GM19035 (cell line): ENCODE measurements at regions not wholly inside any gene's neighbourhood (a gene's known extent, or its start where the extent isn't known, plus 50 kb on each side); places are given as distances from the start of the nearest gene placed in this dataset.

Experiments used
- ATAC-seq: cut with Tn5 transposase; IDR thresholded peaks from one replicate; pipeline ENCODE4 v1.9.1; 2021; ENCODE audit not compliant: unreplicated experiment

GRCh38 chr9:4386819-4387218 is 87.0 kb upstream of the GLIS3 start:
- no peak for ATAC-seq

DNA sequence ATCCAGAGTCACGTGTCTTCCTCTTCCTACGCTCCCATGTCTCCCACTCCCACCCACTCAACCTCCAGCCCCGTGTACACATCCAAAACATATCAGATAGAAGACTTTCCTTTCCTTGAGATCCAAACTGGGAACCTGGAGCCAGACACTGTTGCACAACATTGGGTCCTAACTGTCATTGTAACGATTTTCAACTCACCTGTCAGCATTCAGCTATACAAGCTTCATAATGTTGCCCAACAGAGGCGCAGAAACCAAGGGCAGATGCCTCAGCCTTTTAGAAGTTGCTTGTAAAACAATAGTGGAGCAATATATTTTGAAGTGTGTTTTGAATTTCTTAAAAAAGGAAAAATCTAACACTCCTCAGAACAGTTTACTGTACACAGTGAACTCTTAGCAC is 84.9 kb upstream of the GLIS3 start:
- no peak for ATAC-seq

DNA sequence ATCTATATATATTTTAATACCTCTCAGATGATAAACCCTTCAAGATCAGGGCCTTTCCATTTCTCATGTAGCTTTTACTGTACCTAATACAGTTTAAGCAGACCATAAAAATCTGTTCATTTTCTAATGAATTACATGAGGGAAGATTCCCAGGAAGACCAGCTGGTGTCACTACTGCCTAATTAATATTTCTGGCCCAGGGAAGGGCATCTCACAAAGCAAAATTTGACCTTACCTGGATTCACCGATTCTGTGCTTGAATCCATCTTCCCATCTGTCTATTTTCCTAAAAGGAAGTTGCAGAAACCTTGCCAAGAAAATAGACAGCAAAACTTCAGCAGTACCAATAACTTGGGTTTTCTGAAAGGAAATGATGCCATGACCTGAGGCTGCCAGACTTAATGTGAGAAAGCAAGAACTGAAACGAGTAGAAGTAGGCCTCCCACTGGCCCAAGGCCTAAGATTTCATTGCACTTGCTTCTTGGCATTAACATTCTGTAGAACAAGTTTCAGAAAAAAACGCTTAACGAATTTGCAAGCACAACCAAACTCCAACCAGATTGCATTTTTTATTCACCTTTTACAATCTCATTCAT is 83.0 kb upstream of the GLIS3 start:
- peak; percentile 53 for ATAC-seq

DNA sequence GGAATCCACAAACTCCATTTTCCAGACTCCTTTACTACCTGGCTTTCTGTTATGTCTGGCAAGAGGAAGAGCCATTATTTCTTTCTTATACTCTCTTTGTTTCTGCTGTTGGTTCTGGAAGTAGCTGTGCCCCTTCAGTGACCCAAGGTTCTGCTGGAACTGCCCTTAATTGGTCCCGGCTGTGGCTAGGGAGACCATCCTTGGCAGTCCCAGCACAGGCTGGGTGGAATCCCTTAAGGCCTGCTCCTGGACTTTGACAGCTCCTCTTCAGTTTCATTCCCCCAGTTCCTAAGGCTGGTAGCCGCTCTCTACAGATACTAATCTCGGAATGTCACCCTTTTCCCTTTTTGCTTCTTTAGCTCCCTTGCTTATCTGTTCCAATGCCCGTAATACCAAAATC is 81.9 kb upstream of the GLIS3 start:
- no peak for ATAC-seq

DNA sequence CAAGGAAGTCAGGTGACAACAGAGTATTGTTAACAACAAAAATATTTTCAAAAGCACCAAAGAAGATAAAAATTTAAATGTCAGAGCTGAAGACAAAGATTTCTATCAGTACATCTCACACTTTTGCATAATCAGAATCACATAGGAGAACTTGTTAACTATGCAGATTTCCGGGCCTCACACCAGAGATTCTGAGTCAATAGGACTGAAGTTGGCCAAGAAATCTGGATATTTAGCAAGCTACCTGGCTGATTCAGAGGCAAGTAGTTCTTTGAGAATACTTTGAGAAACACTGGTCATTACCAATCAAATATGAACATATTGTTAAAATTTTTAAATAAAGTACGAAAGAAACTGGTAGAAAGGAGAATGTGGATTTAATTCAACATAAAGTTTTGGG is 80.5 kb upstream of the GLIS3 start:
- no peak for ATAC-seq

DNA sequence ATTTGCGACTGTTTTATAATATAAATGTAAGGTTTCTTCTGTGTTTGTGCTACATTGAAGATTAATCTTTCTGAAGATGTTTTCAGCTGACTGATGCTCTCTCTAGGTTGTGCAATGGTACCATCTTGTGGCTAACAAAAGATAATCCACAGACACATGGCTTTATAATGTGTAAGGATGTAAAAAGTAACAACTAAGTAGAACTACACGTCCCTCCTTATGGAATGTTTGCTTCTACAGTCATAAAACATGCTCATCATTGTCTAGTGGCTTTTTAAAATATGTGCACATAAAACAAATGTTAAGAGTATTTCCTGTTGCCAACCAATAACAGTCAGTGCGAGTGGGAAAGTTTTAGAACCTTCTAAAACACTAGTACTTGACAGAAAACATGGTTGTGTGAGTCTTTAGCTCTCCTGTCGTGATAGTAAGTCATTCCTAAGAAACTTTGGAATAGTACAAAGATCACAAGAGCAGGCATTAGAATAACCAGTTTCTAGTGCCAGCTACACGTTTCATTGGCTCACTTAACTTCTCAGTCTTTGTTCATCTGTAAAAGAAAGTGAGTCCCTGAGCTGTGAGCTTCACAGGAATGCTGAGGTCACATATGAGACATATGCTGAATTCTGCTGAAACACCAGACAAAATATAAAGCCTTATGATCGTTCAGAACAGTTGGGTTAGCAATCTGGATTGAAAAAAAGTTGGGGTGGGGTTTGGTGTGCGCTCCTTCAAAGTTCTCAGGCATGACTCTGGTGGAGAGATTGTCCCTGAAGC is 75.7 kb upstream of the GLIS3 start:
- no peak for ATAC-seq

DNA sequence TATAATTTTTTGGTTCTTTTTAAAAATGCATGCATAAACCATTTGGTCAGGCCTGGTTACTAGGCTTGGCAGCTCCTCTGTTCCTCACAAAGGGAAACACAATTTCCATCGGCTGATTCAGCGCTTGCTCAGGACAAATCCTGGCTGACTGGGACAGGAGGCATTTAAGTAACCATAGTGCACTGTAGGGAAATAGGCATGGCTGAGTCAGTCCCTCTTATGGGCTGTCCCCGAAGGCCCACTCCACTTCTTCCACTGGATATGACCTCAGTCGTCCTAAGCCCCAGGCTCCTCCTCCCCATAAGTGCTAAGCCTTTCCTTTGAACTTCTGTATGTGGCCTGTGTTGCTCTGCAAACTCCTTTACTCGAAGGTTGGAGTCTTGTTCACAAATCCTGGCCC is 71.2 kb upstream of the GLIS3 start:
- no peak for ATAC-seq

DNA sequence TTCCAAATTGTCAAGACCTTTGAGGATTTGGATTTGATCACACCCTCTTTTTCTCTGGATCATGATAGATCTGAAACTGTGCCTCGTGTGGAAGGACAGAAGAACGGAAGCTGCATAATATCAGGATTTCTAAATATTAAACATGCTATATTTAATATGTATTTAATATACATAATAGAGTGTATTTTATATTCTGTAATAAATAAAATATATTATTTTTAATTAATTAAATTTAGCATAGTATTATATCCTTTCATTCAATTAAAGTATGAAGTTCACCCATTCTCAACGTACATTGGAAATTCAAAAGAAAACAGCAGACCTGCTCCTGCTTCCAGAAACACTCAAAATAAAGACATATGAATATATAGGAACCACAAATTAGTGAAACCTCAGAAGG is 70.6 kb upstream of the GLIS3 start:
- ATAC-seq: no peak

DNA sequence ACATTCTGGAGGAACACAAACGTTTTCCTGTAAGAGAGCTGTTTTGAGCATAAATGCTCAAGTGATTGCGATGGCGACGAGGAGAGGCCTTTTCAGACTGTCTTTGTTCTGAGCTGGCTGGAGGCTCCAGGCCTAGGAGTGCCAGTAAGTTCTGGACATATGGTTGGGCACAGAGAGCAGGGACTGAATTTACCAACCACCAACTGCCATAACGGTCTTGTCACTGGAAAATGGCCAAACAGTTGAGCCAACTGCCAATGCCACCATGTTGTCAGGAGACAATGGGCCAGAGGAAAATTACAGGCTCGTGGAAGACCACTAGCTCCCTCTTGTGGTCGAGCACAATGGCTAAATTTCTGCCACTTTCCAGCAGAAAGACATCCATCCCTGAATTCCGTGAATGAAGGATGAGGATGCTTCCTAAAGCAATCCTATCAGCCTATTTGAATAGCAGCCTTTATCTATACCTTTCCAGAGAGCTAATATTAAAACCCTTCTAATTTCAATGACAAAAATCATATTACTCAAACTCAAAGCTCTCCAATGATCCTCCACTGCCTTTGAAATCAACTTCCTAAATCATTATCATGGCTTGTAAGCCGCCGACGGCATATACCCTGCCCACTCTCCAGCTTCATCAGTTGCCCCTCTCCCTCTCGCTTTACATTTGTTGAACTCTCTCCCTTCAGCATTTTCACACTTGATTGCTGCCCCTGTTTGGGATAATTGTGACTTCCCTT is 66.9 kb upstream of the GLIS3 start:
- ATAC-seq: no peak

- no peak for ATAC-seq
These were observed 65.2 kb upstream of the GLIS3 start for GRCh38 chr9:4365055-4365454.

- ATAC-seq: no peak
These were observed 62.4 kb upstream of the GLIS3 start for GRCh38 chr9:4362281-4362680.

DNA sequence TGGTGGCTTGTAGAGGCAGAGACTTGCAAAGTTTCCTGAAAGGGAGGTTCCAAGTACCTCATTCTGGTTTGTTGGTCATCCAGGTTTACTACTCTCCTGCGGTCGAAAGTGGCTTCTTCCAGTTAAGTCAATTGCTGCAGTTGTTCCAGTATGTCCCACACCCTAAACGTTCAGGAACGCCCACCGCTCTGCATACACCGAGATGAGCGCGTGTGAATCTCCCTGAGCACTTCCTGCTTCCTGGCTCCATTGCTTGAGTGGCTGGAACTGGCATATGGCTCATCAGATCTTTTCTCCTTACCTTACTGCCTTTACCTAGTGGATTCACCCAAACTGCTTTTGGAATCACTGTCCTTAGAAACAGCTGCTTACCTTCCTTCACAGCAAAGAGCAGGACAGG is 59.1 kb upstream of the GLIS3 start:
- no peak for ATAC-seq

GRCh38 chr9:4357929-4358328 is 58.1 kb upstream of the GLIS3 start:
- ATAC-seq: no peak

- no peak for ATAC-seq
These were observed 56.4 kb upstream of the GLIS3 start for GRCh38 chr9:4356306-4356705.

DNA sequence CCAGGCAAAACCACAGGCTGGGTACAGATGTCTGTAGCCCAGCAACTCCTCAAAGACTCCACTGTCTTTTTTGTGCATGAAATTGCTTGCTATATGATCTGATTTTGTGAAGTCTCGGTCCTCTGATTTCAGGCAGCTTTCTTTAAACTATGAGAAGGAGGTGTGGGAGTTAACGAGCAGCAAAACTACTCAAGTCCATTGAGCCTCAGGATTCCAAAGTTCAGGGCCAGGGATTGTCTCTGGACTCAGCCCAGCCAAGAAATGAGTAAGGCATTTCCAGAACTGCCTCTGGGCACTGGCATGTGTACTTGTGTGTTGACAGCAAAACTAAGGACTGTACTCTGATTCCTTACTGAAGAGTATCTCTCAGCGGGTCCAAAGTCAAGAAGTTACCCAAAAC is 53.4 kb upstream of the GLIS3 start:
- no peak for ATAC-seq

DNA sequence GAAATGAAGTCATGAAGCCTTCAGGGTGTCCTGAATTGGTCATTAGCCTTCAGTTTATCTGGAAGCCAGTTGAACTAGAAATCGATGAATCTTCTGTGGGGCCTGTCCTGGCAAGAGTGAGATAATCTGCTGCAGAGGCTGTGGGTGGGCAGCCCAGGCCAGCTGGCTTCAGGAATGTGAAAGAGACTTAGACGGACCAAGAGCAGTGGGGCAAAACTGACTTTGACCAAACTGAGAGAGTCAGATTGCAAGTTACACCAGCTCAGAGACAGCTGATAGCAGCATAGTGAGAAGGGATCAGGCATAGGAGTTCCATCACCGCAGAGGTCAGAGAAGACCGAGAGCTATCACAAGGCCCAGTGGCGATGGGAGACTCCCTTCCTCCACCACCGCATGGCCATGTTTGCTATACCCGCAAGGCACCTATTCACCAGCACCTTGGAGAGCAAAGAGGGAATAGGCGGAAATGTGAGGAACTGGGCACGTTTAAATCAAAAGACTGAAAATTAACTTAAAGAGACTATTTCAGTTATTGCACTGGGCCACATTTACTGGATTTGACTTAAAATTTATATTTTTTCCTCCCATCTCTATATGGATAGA is 50.0 kb upstream of the GLIS3 start:
- no peak for ATAC-seq
